GM12878 (cell line): ENCODE measurements at regions not wholly inside any gene's neighbourhood (a gene's known extent, or its start where the extent isn't known, plus 50 kb on each side); places are given as distances from the start of the nearest gene placed in this dataset.

ENCODE experiments used
- ATAC-seq: fragments of 200-7000 bp; cut with Tn5 transposase; 3 replicates; pipeline ENCODE4 v1.9.1; 2020; ENCODE audit warnings: mild to moderate bottlenecking, moderate library complexity
- BruUV-seq: library from RNA; stranded (reverse); fragments of 400-500 nt; replicated peaks from 2 replicates; lab custom pipeline; 2021; lab: Mats Ljungman, UMichigan
- CTCF ChIA-PET: fragments of 300-600 bp; sonication (Branson Sonifier 250); formaldehyde crosslinking; extraction: SDS; loops from one replicate; lab custom pipeline; 2021; ENCODE audit warnings: inconsistent platforms; lab: Yijun Ruan, JAX
- POLR2A ChIA-PET: fragments of 350-600 bp; formaldehyde crosslinking; extraction: SDS; loops from one replicate; lab custom pipeline; 2021; ENCODE audit warnings: inconsistent platforms; lab: Charles Lee
- RAD21 ChIA-PET: fragments of 300-600 bp; sonication (Branson Sonifier 250); formaldehyde crosslinking; loops from one replicate; lab custom pipeline; 2023; ENCODE audit warnings: antibody characterized with exemption; ENCODE audit not compliant: unreplicated experiment; lab: Charles Lee
- SMC1A ChIA-PET: fragments of 300-600 bp; sonication (Branson Sonifier 250); formaldehyde crosslinking; loops from one replicate; lab custom pipeline; 2023; ENCODE audit not compliant: unreplicated experiment, uncharacterized antibody; lab: Charles Lee
- DNase-seq: peaks from one replicate; pipeline ENCODE4 v3.0.0-alpha.2; 2011; ENCODE audit warnings: low read depth, low spot score
- FAIRE-seq: peaks from 3 replicates; lab custom pipeline; 2011; peaks lifted over from hg19 to GRCh38; lab: Jason Lieb, UNC
- H2AFZ ChIP-seq: 2 replicates; pipeline ENCODE4 v1.6.0; 2011; ENCODE audit warnings: low read depth, low read length, control low read depth; ENCODE audit not compliant: control insufficient read depth
- H3K27ac ChIP-seq: 2 replicates; pipeline ENCODE4 v1.5.1; 2011; ENCODE audit warnings: control low read depth; ENCODE audit not compliant: control insufficient read depth, insufficient read depth
- H3K27me3 ChIP-seq, 2 experiments: replicated peaks in 1 of 2; 2 replicates each; pipeline versions ENCODE4 v1.6.0 to v1.6.1; 2011; ENCODE audit warnings: low read length in 1 of 2; ENCODE audit not compliant: control insufficient read depth in 2 of 2, insufficient read depth in 2 of 2
- H3K36me3 ChIP-seq, 2 experiments: 2 replicates each; pipeline ENCODE4 v1.5.1; 2011; ENCODE audit warnings: low read length in 1 of 2; ENCODE audit not compliant: control insufficient read depth in 2 of 2, insufficient read depth in 2 of 2
- H3K4me1 ChIP-seq: 2 replicates; pipeline ENCODE4 v1.6.1; 2011; ENCODE audit warnings: mild to moderate bottlenecking, low read length, moderate library complexity, mixed read lengths; ENCODE audit not compliant: control insufficient read depth, insufficient read depth
- H3K4me2 ChIP-seq: 2 replicates; pipeline ENCODE4 v1.6.0; 2011; ENCODE audit warnings: control low read depth; ENCODE audit not compliant: control insufficient read depth, insufficient read depth
- H3K4me3 ChIP-seq: fragments of 200-600 bp; sonication (generic); 2 replicates; pipeline ENCODE4 v1.5.1; 2016
- H3K79me2 ChIP-seq: 2 replicates; pipeline ENCODE4 v1.6.0; 2011; ENCODE audit warnings: low read length; ENCODE audit not compliant: control insufficient read depth, insufficient read depth
- H3K9ac ChIP-seq: 2 replicates; pipeline ENCODE4 v1.8.0; 2011; ENCODE audit warnings: low read length, control low read depth, mixed read lengths; ENCODE audit not compliant: control insufficient read depth, insufficient read depth
- H3K9me3 ChIP-seq: replicated peaks from 3 replicates; pipeline ENCODE4 v1.5.1; 2011; ENCODE audit warnings: mild to moderate bottlenecking, low read length; ENCODE audit not compliant: control insufficient read depth, insufficient read depth
- H4K20me1 ChIP-seq: 2 replicates; pipeline ENCODE4 v1.6.0; 2011; ENCODE audit not compliant: control insufficient read depth, insufficient read depth
- ATF7 ChIP-seq: fragments of 450-650 bp; IDR thresholded peaks from 2 replicates; pipeline ENCODE4 v1.6.1; 2016; ENCODE audit warnings: low read depth, mild to moderate bottlenecking
- BCLAF1 ChIP-seq: fragments of 450-650 bp; IDR thresholded peaks from 2 replicates; pipeline ENCODE4 v1.6.1; 2017; ENCODE audit warnings: antibody characterized with exemption, mild to moderate bottlenecking, moderate library complexity
- CUX1 ChIP-seq: IDR thresholded peaks from 2 replicates; pipeline ENCODE4 v1.6.1; 2012; ENCODE audit warnings: improper control_type of control experiment, low read depth, low read length; ENCODE audit not compliant: insufficient replicate concordance
- ETV6 ChIP-seq, 2 experiments: fragments of 450-650 bp in 1 of 2; IDR thresholded peaks in 1 of 2; conservative IDR thresholded peaks in 1 of 2; 2 replicates each; pipeline ENCODE4 v1.6.1; 2014; ENCODE audit warnings: antibody characterized with exemption in 1 of 2, borderline replicate concordance in 1 of 2, low read depth in 1 of 2, mild to moderate bottlenecking in 1 of 2, moderate library complexity in 1 of 2
- IKZF1 ChIP-seq: fragments of 450-650 bp; conservative IDR thresholded peaks from 2 replicates; pipeline ENCODE4 v1.6.1; 2017; ENCODE audit warnings: antibody characterized with exemption, mild to moderate bottlenecking
- IRF3 ChIP-seq: fragments of 450-650 bp; IDR thresholded peaks from 2 replicates; pipeline ENCODE4 v1.6.1; 2014; ENCODE audit warnings: mild to moderate bottlenecking
- IRF4 ChIP-seq: IDR thresholded peaks from 2 replicates; pipeline ENCODE4 v1.6.1; 2011; ENCODE audit warnings: low read depth, low read length
- MXI1 ChIP-seq: fragments of 150-350 bp; IDR thresholded peaks from 2 replicates; pipeline ENCODE4 v1.6.1; 2011; ENCODE audit warnings: low read depth, mild to moderate bottlenecking, inconsistent platforms, low read length, improper control_type of control experiment
- RFX5 ChIP-seq: IDR thresholded peaks from 2 replicates; pipeline ENCODE4 v1.6.1; 2011; ENCODE audit warnings: low read depth, low read length, improper control_type of control experiment
- SREBF1 ChIP-seq: IDR thresholded peaks from 2 replicates; pipeline ENCODE4 v1.6.1; 2012; ENCODE audit warnings: mild to moderate bottlenecking, low read length
- SRF ChIP-seq, 2 experiments: IDR thresholded peaks; 2 replicates each; pipeline ENCODE4 v1.6.1; 2011; ENCODE audit warnings: low read depth in 2 of 2, low read length in 2 of 2, mild to moderate bottlenecking in 1 of 2, moderate library complexity in 1 of 2
- STAT3 ChIP-seq: IDR thresholded peaks from 2 replicates; pipeline ENCODE4 v1.6.1; 2011; ENCODE audit warnings: low read depth, low read length, improper control_type of control experiment
- TCF12 ChIP-seq: IDR thresholded peaks from 2 replicates; pipeline ENCODE4 v1.6.1; 2011; ENCODE audit warnings: low read depth, mild to moderate bottlenecking, low read length
- WGBS: methylation state at CpG from one replicate; pipeline ENCODE4 v1.1.6; 2016; ENCODE audit warnings: low lambda C conversion rate; ENCODE audit not compliant: insufficient replicate concordance, insufficient coverage; ENCODE audit errors: missing lambda C conversion rate; 5-methylcytosine and 5-hydroxymethylcytosine counted together
- in situ Hi-C: fragments of 300-500 bp; cut with MboI; formaldehyde crosslinking; loops from 9 replicates; pipeline ENCODE4 v1.14.3; 2018; ENCODE audit warnings: mixed read lengths
- intact Hi-C: fragments of 100-400 bp; cut with micrococcal nuclease; formaldehyde crosslinking; loops from one replicate; pipeline ENCODE4 v1.14.2; 2022; ENCODE audit not compliant: unreplicated experiment

- TF ChIP-seq STAT3 (no peak), BCLAF1 (no peak)
These were observed 414.2 kb upstream of the KLF6 start (continued) for GRCh38 chr10:4199196-4199595.

GRCh38 chr10:4198216-4198615, 413.2 kb upstream of the KLF6 start:
- CTCF ChIA-PET: no interaction called here
- Histone ChIP-seq H3K27ac (no peak overlapping the region), H3K4me1 (no peaks in the 10 kb centered on the region), H3K9ac (no peak overlapping the region), H3K4me2 (no peak overlapping the region), H4K20me1 (no peaks in the 10 kb centered on the region), H3K27me3 (no peaks in the 10 kb centered on the region), H3K9me3 (no peaks in the 10 kb centered on the region; the same call in 2 of the 3 replicates), H3K4me3 (no peak overlapping the region), H3K36me3 (no peaks in the 10 kb centered on the region), H3K79me2 (no peaks in the 10 kb centered on the region), H2AFZ (no peak overlapping the region)
- in situ Hi-C loops (no loop called here), intact Hi-C loops (no loop called here)
- no TSS peak for BruUV-seq
- FAIRE-seq (no peak), ATAC-seq (no peak), DNase-seq (no peak)
- POLR2A ChIA-PET: no interaction called here
- 22% methylated on average over 5 of the region's 5 CpGs for WGBS
- RAD21 ChIA-PET: no interaction called here
- TF ChIP-seq ATF7: no peak
- no peak for TF ChIP-seq CUX1
- no peak for TF ChIP-seq TCF12
- TF ChIP-seq MXI1: no peak
- TF ChIP-seq RFX5: no peak
- no peak for TF ChIP-seq SRF (IDR thresholded peaks at IDR 0.05; ENCODE audit: low read depth in 2 of 2, low read length in 2 of 2)
- TF ChIP-seq ETV6 (conservative IDR thresholded peaks at IDR 0.05 in 1 of 2, IDR thresholded peaks at IDR 0.05 in 1 of 2; ENCODE audit: borderline replicate concordance in 1 of 2, low read depth in 1 of 2): no peak
- TF ChIP-seq SREBF1: no peak
- TF ChIP-seq IRF4: no peak
- no peak for TF ChIP-seq IKZF1
- no peak for TF ChIP-seq IRF3
- SMC1A ChIA-PET: no interaction called here
